COLO829 (cell line): ENCODE measurements at regions not wholly inside any gene's neighbourhood (a gene's known extent, or its start where the extent isn't known, plus 50 kb on each side); places are given as distances from the start of the nearest gene placed in this dataset.
A peak's percentile ranks its signal among the peaks of the same experiment; 100 is the strongest.

Experiments used
- DNase-seq: peaks from one replicate; pipeline ENCODE4 v3.0.0; 2012; ENCODE audit warnings: low spot score

DNA sequence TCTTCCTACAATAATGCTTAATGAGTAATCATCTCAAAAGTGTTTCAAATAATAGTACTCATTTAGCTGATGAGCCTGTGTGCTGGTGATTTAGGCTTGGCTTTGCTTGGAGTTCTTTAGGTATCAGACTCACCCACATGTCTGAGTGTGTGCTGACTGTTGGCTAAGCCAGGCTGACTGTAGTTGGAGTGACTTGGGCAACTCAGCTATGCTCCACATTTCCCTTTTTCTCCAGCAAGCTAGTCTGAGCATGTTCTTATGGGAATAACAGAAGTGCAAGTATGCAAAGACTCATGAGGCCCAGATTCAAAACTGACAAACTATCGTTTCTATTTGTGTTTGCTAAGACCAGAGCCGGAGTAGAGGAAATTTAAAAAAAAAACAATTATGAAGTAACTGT lies 99.0 kb upstream of the ADGRL4 start:
- DNase-seq, result no peak

GRCh38 chr1:79104617-79105016 lies 98.1 kb upstream of the ADGRL4 start:
- no peak for DNase-seq

DNA sequence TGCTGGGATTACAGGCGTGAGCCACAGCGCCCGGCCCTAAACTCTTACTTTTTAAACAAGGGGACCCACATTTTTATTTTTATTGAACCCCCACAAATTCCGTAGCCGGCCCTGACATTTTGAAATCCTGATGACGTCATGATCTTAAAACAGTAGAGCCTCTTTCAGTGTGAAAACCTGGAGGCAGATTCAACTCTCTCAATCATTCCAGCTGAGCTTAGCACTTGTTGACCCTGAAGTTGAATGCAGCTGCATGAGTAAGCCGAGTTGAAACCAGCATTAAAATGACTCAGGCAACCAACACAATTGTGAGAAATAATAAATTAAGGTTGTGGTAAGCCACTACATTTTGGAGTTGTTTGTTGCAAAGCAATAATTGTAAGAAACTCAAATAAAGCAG lies 93.9 kb upstream of the ADGRL4 start:
- no peak for DNase-seq

GRCh38 chr1:79090985-79091384 lies 84.5 kb upstream of the ADGRL4 start:
- DNase-seq, result no peak

DNA sequence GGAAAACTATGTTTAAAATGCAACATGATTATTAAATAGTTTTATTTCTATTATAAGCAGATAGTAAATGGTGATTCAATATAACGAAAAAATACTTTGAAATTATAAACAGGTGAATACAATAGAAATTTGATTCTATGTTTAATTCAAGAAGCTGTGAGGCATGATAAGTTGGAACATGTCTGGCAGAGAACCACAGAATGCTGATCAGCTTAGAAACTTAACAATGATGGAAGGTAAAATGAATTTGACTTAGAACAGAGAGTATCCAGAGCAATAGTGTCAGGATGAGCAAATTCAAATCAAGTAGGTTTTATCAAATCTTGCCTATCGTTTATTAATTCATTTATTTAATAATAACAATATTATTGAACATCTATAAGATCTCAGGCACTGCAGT lies 83.4 kb upstream of the ADGRL4 start:
- DNase-seq, result no peak

DNA sequence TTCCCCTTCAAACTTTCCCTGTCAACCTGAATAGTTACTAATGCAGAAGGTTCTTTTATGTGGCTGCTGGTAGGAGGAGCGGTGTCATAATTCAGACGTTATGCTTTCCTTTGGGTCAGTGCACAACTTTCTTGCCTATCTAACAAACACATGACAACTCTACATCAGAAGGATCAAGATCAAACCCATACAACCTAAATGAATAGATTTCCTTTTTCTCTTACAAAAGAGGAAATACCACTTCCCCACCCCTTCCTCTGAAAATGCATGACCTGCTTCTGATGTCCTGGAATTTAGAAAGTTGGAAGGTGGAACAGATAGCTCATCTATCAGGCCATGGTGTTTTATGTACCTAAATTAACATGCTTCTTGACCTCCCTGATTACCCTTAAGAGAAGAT lies 75.7 kb upstream of the ADGRL4 start:
- DNase-seq, result no peak

- DNase-seq, result peak; percentile 6
Measured at GRCh38 chr1:79079770-79080169, 73.2 kb upstream of the ADGRL4 start.

DNA sequence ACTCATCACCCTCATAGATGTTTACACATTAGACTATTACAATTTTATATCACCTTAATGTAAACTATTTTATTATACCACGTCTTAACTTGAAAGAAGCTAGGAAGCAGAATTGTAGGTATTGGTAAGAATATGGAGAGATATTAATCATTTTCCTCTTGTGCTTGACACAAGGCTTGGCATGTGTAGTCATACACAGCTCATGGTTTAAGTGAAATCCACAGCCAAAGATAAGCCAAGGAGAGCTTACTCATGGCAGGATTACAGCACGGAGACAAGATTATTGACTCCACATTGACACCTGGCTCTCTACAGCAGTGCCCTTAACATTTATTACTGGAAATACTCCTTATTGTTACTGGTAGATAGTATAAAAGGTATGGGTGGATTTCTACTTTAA lies 68.4 kb upstream of the ADGRL4 start:
- DNase-seq, result no peak

- no peak for DNase-seq
Measured at GRCh38 chr1:79069828-79070227, 63.3 kb upstream of the ADGRL4 start.

DNA sequence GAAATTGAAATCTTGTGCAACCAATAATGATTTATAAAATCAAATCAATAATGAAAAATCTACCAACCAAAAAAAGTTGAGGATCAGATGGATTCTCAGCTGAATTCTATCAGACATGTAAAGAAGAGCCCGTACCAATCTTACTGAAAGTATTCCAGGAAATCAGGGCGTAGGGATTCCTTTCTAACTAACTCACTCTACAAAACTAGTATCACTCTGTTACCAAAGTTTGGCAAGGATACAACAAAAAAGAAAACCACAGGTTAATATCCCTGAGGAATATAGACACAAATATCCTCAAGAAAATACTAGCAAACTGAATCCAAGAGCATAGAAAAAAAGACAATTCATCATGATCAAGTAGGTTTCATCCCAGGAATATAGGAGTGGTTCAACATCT lies 52.8 kb upstream of the ADGRL4 start:
- DNase-seq, result no peak
